Fibroblast of lung (primary cell): ENCODE measurements at regions not wholly inside any gene's neighbourhood (a gene's known extent, or its start where the extent isn't known, plus 50 kb on each side); places are given as distances from the start of the nearest gene placed in this dataset.
A peak's percentile ranks its signal among the peaks of the same experiment; 100 is the strongest.

Source experiments
- DNase-seq, 2 donors: peaks; one replicate each; pipeline versions ENCODE4 v3.0.0 to v3.0.0-alpha.2; 2010; ENCODE audit warnings: low read depth in 2 of 2
- H2AFZ ChIP-seq: 2 replicates; pipeline ENCODE4 v1.5.1; 2012; ENCODE audit warnings: low read length, control low read depth, inconsistent platforms
- H3K27ac ChIP-seq: 2 replicates; pipeline ENCODE4 v1.5.1; 2011; ENCODE audit warnings: low read length, control low read depth; ENCODE audit not compliant: insufficient read depth
- H3K27me3 ChIP-seq: 2 replicates; pipeline ENCODE4 v1.5.1; 2011; ENCODE audit warnings: mild to moderate bottlenecking, low read length; ENCODE audit not compliant: control insufficient read depth, insufficient read depth
- H3K36me3 ChIP-seq: 2 replicates; pipeline ENCODE4 v1.5.1; 2011; ENCODE audit warnings: low read length; ENCODE audit not compliant: control insufficient read depth, insufficient read depth
- H3K4me1 ChIP-seq: 2 replicates; pipeline ENCODE4 v1.5.1; 2011; ENCODE audit warnings: low read length; ENCODE audit not compliant: control insufficient read depth, insufficient read depth; ENCODE audit errors: extremely low read depth
- H3K4me2 ChIP-seq: 2 replicates; pipeline ENCODE4 v1.5.1; 2011; ENCODE audit warnings: low read length, control low read depth; ENCODE audit not compliant: insufficient read depth; ENCODE audit errors: extremely low read depth
- H3K4me3 ChIP-seq, 4 experiments: fragments of 200-600 bp in 1 of 4; sonication (generic) in 1 of 4; replicated peaks in 1 of 4; 2 replicates each; pipeline ENCODE4 v1.5.1; 2011 to 2016; ENCODE audit warnings: low read length in 4 of 4, low read depth in 3 of 4, mild to moderate bottlenecking in 3 of 4, control low read depth in 2 of 4, inconsistent platforms in 1 of 4, mixed read lengths in 1 of 4; ENCODE audit not compliant: insufficient read depth in 1 of 4; ENCODE audit errors: control extremely low read depth in 1 of 4
- H3K79me2 ChIP-seq: 2 replicates; pipeline ENCODE4 v1.5.1; 2012; ENCODE audit warnings: mild to moderate bottlenecking, low read length, inconsistent platforms; ENCODE audit not compliant: control insufficient read depth, insufficient read depth
- H3K9ac ChIP-seq: 2 replicates; pipeline ENCODE4 v1.5.1; 2011; ENCODE audit warnings: mild to moderate bottlenecking, low read length, control low read depth; ENCODE audit not compliant: insufficient read depth
- H3K9me3 ChIP-seq: 2 replicates; pipeline ENCODE4 v1.5.1; 2012; ENCODE audit warnings: low read depth, low read length; ENCODE audit not compliant: control insufficient read depth, insufficient read depth
- H4K20me1 ChIP-seq: 2 replicates; pipeline ENCODE4 v1.5.1; 2011; ENCODE audit warnings: low read length; ENCODE audit not compliant: control insufficient read depth, insufficient read depth; ENCODE audit errors: extremely low read depth
- CTCF ChIP-seq, 2 donors: IDR thresholded peaks in 1 of 2; conservative IDR thresholded peaks in 1 of 2; 1 replicate in 1 of 2; 2 replicates in 1 of 2; pipeline ENCODE4 v1.5.1; 2011 to 2012; ENCODE audit warnings: low read length in 2 of 2, control low read depth in 1 of 2, inconsistent platforms in 1 of 2, low read depth in 1 of 2, mild to moderate bottlenecking in 1 of 2
- EZH2 ChIP-seq: IDR thresholded peaks from 2 replicates; pipeline ENCODE4 v1.5.1; 2012; ENCODE audit warnings: low read length, control low read depth, mild to moderate bottlenecking; ENCODE audit errors: missing control alignments

DNA sequence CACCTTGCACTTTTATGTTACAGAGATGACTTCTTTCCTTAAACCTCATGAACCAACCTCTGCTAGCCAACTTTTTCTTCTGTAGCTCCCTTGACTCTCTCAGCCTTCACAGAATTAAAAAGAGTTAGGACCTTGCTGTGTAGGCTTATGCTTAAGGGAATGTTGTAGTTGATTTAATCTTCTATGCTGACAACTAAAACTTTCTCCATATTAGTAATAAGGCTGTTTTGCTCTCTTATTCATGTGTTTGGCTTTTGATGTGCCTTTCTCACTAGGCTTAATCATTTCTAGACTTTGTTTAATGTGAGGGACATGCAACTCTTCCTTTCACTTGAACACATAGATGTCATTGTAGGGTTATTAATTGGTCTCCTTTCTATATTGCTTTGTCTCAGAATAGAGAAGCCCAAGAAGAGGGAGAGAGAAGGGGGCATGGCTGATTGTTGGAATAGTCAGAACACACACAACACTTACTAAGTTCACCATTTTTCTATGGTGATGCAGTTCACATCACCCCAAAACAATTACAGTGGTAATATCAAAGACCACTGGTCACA lies 509.5 kb downstream of the UQCRFS1 start:
- H3K4me3 ChIP-seq: no peak overlapping the region
- no peaks in the 10 kb centered on the region for H3K27me3 ChIP-seq
- H3K36me3 ChIP-seq: no peaks in the 10 kb centered on the region
- DNase-seq: no peak
- TF ChIP-seq EZH2 (no peak), CTCF (conservative IDR thresholded peaks at IDR 0.05 in 1 of 2, IDR thresholded peaks at IDR 0.05 in 1 of 2; ENCODE audit: low read depth in 1 of 2, low read length in 2 of 2) (no peak)
- H3K4me2 ChIP-seq: no peak overlapping the region
- H3K9me3 ChIP-seq: no peaks in the 10 kb centered on the region
- H3K9ac ChIP-seq: no peak overlapping the region
- H3K79me2 ChIP-seq: no peaks in the 10 kb centered on the region
- H3K27ac ChIP-seq: no peak overlapping the region
- no peak overlapping the region for H2AFZ ChIP-seq
- no peaks in the 10 kb centered on the region for H3K4me1 ChIP-seq
- H4K20me1 ChIP-seq: no peaks in the 10 kb centered on the region

DNA sequence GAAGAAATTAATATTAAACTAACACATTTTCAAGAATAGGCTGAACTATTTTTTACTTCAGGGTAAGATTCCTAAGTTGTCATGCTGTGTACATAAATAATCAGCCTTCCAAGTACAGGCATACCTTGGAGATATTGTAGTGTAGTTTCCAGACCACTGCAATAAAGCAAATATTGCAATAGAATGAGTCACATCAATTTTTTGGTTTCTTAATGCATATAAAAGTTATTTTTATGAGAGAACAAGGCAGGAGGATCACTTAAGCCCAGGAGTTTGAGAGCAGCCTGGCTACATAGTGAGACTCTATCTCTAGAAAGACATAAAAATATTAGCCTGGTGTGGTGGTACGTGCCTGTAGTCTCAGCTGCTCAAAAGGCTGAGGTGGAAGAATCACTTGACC lies 511.5 kb downstream of the UQCRFS1 start:
- Histone ChIP-seq H3K9me3 (no peaks in the 10 kb centered on the region), H3K9ac (no peak overlapping the region), H3K4me2 (no peak overlapping the region), H3K79me2 (no peaks in the 10 kb centered on the region), H3K4me1 (no peaks in the 10 kb centered on the region), H3K27me3 (no peaks in the 10 kb centered on the region), H3K27ac (no peak overlapping the region), H3K36me3 (no peaks in the 10 kb centered on the region), H2AFZ (no peak overlapping the region), H3K4me3 (no peak overlapping the region), H4K20me1 (no peaks in the 10 kb centered on the region)
- peak; percentile 9 to 57 for DNase-seq
- no peak for TF ChIP-seq EZH2
- no peak for TF ChIP-seq CTCF (conservative IDR thresholded peaks at IDR 0.05 in 1 of 2, IDR thresholded peaks at IDR 0.05 in 1 of 2; ENCODE audit: low read depth in 1 of 2, low read length in 2 of 2)

- no peak overlapping the region for H3K9ac ChIP-seq
- DNase-seq: no peak
- H3K4me3 ChIP-seq: no peak overlapping the region
- TF ChIP-seq CTCF (conservative IDR thresholded peaks at IDR 0.05 in 1 of 2, IDR thresholded peaks at IDR 0.05 in 1 of 2; ENCODE audit: low read depth in 1 of 2, low read length in 2 of 2) (no peak), EZH2 (no peak)
- no peak overlapping the region for H3K27ac ChIP-seq
- H3K9me3 ChIP-seq: no peaks in the 10 kb centered on the region
- H3K27me3 ChIP-seq: no peaks in the 10 kb centered on the region
- no peaks in the 10 kb centered on the region for H3K4me1 ChIP-seq
- no peaks in the 10 kb centered on the region for H4K20me1 ChIP-seq
- H3K36me3 ChIP-seq: no peaks in the 10 kb centered on the region
- no peak overlapping the region for H2AFZ ChIP-seq
- H3K4me2 ChIP-seq: no peak overlapping the region
- H3K79me2 ChIP-seq: no peaks in the 10 kb centered on the region
Observed at GRCh38 chr19:28700176-28700575, 512.8 kb downstream of the UQCRFS1 start.
